ENCODE measurements at regions not wholly inside any gene's neighbourhood (a gene's known extent, or its start where the extent isn't known, plus 50 kb on each side); places are given as distances from the start of the nearest gene placed in this dataset.

DNA sequence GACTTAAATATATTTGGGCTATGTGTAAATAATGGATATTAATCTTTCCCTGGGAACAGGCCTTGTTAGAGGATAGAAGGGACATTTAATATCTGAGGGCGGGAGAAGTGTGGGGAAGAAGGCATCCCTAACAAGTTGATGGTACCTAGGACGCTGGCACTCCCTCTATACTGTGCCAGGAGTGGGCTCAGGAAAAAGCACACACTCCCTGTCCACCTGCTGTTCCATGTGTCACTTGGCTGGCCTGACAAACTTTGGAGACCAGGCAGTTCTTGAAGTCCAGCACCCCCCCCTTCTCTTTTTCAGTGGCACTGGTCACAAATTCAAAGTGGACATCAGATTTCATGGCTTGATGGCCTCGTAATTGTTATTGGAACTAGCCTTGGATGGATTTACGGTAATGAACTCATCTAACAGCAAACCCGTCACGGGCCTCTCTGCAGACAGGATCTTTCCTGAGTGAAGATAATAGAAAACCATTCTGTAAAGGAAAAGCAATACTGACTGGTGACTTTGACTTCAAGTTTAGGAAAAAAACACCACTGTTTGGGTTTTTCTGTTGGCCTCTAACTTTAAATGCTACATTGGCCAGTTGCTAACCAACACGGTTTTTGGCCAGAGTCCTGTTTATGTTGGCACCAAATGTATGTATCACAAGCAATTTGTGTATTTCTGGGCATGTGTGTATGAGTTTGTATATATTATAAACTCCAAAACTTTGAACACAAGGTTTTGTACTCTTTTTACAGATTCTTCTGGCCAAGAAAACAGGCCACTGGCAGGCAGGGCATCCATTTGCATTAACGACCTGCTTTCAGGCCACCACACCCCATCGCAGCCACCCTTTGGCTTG, 552.6 kb downstream of the CCDC171 start:
- TF ChIP-seq, protein P1, sequence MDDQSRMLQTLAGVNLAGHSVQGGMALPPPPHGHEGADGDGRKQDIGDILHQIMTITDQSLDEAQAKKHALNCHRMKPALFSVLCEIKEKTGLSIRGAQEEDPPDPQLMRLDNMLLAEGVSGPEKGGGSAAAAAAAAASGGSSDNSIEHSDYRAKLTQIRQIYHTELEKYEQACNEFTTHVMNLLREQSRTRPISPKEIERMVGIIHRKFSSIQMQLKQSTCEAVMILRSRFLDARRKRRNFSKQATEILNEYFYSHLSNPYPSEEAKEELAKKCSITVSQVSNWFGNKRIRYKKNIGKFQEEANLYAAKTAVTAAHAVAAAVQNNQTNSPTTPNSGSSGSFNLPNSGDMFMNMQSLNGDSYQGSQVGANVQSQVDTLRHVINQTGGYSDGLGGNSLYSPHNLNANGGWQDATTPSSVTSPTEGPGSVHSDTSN (IDR thresholded peaks at IDR 0.05) = no peak
- TF ChIP-seq CTCF (IDR thresholded peaks at IDR 0.05) (no peak), CHD2 (IDR thresholded peaks at IDR 0.05; ENCODE audit: low read length, partially characterized antibody) (no peak), MAFK (IDR thresholded peaks at IDR 0.05; ENCODE audit: partially characterized antibody) (no peak)
